ENCODE measurements at regions not wholly inside any gene's neighbourhood (a gene's known extent, or its start where the extent isn't known, plus 50 kb on each side); places are given as distances from the start of the nearest gene placed in this dataset.
A peak's percentile ranks its signal among the peaks of the same experiment; 100 is the strongest.
"Not testable (repeated sequence)": the region's sequence is repeated elsewhere in the genome, so short reads cannot be mapped to it uniquely, and the experiment has no call there.

DNA sequence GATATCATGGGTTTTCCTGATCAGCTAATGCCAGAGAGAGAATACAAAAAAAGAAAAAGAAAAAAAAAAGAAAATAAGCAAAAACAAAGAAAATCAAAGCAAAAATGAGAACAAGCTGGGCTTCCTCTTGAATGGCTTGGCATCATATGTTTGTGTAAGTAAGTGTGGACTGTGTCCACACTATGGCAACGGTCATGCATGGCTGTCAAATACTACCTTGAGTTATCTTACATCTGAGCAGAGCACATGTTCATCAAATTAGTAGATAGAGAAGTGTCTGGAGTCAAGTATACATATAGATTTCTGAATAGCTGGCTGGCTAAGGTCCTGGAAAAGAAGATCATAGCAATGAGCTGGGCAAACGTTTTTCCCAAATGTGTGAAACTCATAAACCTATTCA lies 470.2 kb downstream of the RPIA start:
- DNase-seq, result not testable (repeated sequence)

DNA sequence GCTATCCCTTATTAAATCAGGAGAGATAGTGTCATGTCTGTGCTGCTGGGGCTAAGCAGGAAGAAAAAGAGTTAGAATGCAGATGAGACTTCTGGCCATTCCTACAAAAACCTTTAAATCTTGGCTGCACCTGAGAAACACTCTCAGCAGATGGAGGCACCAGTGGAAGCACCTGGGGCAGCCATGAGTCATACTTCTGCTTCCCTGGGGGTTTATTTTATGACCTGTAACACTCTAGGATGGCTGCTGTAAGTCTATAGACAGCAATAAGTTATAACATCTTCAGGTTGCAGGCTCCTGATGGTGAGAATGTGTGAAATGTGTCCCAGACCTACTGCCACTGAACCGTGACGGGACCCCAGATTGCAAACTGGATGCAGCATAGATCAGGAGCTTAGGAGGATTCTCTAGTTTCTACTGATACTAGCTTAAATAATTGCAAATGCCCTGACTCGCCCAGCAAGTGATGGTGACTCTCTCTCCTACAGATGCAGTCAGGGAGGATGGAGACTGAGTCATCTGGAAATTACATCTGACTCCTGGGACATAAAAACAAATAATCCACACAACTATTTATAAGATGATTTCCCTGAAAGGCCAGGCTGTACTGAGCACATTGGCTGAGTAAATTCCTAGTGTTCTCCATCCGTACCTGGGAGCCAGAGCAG lies 479.2 kb downstream of the RPIA start:
- DNase-seq, result not testable (repeated sequence)

DNA sequence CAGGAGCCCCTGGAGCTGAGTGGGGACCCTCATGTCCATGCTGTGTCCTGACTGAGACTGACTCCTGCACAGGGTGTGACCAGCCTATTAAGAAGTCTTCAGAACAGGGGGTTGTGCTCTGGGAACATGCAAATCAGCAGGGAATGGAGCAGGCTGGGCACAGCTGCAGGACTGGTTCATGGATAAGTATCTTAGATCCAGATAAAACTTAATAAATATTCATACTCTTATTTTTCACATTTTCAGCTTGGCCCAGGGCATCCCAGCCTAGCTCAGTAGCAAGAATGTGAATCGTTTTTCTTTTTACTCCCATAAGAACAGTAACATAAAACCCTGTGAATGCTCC lies 479.7 kb downstream of the RPIA start:
- DNase-seq, result not testable (repeated sequence)

DNA sequence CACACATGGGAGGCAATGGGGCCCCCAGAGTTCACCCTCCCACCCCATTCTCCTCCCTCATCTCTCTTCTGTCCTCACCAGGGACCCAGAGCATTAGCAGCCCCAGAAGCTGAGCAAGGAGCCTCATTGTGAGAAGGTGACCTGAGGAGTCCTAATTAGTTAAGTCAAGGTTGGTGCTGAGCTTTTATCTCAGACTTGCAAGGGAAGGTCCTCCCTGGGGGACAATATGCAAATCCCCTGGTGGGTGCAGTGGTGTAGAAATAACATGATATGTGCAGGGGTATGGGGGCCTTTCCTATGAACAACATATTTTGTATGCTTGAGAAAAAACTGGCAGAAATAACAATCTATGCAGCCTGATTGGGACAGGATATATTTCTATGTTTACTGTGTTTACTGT lies 485.5 kb downstream of the RPIA start:
- not testable (repeated sequence) for DNase-seq

DNA sequence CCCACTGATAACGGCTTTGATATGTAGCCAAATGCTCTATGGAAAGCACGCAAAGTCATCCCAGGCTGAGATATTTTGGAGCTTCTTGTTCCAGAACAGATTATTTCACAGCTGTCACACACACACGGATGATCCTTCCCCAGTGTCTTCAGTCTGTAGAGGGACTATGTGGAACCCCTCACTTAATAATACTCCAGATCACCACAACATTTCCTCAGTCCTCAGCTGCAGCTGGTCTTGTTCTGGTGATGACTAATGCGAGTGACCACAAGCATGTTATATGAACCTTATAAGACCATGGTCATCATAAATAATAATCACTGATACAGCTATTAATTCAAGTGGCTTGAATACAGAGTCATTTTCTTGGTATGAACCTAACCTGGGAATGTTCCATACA lies 490.7 kb downstream of the RPIA start:
- not testable (repeated sequence) for DNase-seq

DNA sequence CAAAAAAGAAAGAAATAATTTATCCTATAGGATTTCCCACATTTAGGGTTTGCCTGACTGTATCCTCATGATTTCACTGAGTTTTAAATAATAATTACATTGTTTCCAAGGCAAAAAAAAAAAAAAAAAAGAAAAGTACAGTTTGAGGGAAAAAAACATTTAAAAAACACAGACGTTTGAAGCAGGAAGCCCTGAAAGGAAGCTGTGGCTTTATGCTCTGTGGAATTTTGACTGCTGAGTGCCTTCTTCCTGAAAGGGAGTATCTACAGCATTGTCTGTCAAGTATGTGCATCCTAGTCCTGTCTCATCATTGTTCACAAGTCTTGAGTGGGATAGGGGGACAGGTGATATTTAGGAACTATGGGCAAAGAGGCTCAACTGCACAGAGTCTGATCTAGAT lies 493.3 kb downstream of the RPIA start:
- not testable (repeated sequence) for DNase-seq

DNA sequence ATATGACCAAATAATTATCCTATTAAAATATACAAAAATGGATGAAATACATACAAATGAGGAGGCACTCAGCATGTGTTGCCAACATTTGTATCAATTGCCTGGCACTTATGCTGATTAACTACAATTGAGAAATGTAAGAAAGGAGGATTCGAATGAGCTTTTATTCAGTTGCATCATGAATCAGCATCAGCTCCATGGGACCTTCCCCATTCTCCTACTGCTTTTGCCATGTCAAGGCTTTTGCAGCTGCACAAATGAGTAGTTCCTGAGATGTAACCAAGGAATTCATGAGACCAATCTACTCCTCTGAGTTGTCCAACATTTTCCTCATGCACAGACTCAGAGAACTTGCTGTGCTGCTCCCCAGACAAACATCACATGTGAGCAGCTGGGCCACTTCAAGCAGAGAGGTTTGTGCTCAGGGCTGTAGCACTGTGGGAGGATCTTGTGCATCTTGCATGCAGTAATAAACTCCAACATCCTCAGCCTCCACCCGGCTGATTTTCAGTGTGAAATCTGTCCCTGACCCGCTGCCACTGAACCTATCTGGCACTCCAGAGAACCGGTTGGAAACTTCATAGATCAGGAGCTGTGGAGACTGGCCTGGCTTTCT lies 504.3 kb downstream of the RPIA start:
- not testable (repeated sequence) for DNase-seq

DNA sequence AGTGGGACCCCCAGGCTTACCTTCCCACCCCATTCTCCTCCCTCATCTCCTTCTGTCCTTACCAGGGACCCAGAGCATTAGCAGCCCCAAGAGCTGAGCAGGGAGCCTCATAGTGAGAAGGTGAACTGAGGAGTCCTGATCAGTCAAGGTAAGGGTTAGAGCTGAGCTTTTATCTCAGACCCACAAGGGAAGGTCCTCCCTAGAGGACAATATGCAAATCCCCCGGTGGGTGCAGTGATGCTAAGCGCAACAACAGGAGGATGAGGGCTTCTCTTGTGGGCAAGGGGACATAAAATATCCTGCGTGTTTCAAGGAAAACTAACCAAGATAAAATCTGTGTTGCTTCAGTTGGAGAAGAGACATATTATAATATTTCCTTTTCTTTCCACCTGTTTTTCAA lies 505.2 kb downstream of the RPIA start:
- DNase-seq, result not testable (repeated sequence)

DNA sequence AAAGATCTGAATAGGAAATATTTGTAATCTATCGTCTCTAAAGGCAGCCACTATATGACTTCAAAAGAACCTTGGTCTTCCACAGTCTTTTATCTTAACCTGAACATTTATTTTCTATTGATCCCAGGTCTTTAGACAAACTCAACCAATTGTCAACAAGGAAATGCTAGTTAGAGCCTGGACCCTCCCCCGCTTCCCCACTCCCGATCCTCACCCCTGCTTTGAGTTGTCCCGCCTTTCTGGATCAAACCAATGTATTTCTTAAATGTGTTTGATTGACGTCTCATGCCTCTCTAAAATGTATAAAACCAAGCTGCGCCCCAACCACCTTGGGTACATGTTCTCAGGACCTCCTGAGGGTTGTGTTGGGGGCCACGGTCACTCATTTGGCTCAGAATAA lies 506.6 kb downstream of the RPIA start:
- DNase-seq, result not testable (repeated sequence)

DNA sequence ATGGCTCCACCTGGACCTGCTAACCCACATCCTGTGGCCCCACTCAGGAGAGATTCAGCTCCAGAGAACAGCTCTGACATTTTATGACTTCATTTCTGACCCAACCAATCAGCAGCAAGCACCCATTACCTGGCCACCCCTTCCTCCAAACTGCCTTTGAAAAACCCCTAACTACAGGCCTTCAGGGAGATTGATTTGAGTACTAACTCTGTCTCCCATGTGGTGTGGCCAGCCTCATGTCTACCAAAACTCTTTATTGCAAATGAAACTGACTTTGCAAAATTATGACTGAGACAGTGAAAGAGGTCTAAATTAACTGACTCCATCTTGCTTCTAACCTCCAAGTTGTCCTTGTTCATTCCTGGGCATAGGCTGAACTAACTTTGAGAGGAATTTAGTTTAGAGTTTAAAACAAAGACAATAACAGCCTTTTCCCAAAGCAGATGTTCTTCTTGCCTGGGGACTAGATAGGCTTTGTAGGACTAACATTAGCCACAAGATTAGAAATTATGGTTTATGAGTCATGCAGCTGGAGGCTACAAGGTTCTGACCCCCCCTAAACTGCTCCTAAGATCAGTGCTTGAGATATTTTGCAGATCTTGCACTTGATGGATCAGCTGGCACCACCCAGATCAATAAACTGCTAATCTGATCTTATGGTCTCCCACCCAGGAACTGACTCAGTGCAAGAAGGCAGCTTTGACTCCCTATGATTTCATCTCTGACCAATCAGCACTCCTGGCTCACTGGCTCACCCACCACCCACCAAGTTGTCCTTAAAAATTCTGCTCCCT lies 508.2 kb downstream of the RPIA start:
- DNase-seq, result not testable (repeated sequence)

DNA sequence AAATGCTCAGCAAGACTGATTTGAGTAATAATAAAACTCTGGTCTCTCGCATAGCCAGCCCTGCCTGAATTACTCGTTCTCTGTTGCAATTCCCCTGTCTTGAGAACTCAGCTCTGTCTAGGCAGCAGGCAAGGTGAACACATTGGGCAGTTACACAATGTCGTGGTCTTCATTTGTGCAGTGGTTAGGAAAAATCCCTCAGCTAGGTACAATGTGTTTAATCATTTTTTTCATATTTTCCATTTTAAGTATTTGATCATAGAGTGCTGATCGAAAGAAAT lies 508.7 kb downstream of the RPIA start:
- not testable (repeated sequence) for DNase-seq

DNA sequence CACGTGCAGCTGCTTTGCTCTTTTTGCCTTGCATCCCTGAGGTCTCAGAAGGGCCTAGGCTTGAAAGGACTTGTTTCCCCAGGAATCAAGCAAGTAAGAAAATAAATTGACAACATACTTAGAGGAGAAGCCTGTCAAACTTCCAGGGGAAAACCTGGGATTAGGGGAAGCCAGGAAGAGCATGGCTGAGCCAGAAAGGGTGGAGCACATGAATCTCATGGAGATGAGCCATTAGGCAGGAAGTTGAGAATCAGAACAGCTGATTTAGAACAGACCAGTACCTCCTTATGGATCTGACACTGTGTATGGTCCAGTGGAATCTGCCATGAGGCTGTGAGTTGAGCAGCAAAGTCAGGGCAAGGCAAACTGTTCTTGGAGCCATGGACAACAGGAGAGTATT lies 511.0 kb downstream of the RPIA start:
- DNase-seq, result not testable (repeated sequence)

DNA sequence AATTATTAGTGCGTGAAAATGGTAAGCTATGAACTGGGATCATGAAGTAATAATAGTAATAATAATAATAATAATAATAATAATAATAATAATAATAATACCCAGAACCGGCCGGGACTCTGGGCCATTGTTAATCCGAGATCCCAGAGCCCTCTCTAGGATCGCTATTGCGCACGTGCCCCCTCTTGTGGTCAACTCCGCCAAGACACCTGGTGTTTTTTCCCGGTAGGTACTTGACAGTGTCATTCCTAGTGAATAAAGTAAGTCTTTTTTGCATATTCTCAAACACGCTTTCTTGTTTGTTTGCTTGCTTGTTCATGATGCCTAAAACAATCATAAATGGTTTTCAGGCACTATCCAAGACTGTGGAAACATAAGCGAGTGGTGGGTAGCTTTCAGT lies 513.7 kb downstream of the RPIA start:
- DNase-seq, result peak; percentile 18

DNA sequence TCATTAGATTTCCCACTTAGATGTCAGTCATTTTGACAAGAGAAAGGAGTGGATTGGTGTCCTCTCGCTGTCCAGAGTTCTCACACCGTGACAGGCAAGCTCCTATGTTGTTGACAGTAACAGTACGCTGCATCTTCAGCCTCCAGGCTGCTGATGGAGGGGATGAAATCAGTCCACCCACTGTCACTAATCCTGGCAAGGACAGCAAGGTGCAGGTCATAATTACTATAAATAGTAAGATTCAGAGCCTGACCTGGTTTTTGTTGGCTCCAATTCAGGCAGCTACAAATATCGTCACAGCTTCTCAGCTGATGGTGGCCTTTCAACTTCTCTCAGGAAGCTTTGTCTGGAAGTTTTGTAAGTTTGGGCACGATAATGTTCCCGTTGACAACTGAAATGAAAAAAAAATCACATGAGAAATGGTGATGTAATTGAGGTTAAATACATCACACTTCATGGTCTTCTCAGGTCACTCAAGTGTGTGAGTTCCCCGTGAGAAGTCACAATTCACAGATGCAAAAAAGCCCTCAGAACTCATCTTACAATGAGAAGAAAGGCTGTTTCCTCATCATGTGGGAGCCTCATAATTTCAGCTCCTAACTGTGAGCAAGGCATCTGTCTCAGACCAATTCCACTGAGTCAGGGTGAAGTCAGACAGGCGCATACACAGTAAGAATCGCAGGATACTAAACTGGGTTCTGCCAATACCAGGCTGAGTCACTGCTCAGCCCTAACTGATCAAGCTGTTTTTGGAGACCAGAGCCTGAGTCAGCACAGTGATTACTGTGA lies 516.9 kb downstream of the RPIA start:
- not testable (repeated sequence) for DNase-seq

DNA sequence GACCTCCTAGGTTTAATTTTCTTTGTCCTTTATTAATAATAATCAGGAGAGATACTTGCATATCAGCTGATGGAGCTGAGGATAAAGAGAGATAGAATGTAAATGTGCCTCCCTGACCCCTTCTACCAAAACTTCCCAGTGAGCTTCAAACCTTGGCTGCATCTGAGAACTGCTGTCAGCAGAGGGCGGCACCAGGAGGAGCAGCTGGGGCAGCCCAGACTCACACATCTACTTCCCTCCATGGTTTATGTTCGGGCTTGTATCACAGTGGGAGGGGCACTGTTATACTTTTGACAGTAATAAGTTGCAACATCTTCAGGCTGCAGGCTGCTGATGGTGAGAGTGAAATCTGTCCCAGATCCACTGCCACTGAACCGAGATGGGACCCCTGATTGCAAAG lies 521.7 kb downstream of the RPIA start:
- not testable (repeated sequence) for DNase-seq

DNA sequence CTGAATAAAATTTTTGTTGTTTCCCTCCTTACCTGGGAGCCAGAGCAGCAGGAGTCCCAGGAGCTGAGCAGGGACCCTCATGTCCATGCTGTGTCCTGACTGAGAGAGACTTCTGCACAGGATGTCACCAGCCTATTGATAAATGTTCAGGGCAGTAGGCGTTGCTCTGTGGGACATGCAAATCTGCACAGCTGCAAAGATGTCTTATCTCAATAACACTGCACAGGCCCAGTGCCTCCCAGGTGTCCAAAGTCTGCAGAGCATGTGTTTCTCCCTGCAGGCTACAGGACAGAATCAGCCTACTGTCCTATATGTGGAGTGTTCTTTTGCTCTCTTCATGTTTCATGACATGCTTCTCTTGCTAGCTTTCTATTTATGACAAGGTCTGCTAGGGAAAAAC lies 522.3 kb downstream of the RPIA start:
- not testable (repeated sequence) for DNase-seq

DNA sequence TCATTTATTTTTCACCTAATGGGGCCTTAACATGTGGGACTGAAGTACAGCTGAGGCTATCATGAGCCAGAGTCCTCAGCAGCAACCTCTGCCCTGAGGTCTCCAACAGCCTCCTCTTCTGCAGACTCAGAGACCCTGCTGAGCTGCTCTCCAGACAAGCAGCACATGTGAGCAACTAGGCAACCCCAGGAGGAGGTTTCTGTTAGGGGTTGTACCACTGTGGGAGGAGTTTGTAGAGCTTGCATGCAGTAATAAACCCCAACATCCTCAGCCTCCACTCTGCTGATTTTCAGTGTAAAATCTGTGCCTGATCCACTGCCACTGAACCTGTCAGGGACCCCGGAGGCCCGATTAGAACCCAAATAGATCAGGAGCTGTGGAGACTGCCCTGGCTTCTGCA lies 530.0 kb downstream of the RPIA start:
- not testable (repeated sequence) for DNase-seq

DNA sequence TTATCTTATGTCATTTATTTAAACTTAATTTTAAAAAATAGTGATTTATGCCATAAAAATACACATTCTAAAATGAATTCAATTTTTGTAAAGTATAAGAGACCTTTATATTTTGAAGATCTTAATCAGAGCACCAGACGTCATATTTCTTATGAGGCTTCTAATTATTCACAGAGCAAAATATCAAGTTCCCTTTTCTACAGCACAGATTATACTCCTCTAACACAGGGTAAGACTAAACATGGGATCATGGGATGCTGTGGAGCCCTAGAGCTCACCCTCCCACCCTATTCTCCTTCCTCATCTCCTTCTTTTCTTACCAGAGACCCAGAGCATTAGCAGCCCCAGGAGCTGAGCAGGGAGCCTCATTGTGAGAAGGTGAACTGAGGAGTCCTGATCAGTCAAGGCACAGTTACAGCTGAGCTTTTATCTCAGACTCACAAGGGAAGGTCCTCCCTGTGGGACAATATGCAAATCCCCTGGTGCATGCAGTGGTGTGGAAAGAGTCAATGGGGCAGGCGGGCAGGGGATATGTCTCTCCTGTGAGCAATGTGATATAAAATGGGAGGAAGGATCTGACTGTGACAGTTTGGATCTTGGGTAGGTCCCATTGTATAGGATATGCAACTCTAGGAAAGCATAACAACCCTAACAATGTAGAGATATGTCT lies 530.7 kb downstream of the RPIA start:
- DNase-seq, result not testable (repeated sequence)

DNA sequence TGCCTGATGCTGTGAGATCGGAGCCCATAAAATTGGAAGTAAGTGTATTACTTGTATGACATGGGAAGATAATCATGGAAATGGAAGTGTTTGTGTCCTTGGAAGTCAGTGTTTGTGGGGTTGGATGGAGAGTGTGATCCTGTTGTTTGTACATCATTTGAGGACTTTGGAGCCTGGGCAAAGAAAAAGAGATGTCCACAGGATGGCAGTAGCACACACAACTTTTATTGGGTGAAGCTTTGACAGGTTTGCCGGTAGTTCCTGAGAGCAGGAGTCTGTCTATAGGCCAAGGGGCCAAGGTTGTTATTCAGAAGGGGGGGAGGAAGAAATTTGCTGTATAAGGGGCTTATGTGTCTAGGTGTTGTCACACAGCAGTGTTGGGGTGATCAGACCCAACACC lies 533.3 kb downstream of the RPIA start:
- DNase-seq, result not testable (repeated sequence)

DNA sequence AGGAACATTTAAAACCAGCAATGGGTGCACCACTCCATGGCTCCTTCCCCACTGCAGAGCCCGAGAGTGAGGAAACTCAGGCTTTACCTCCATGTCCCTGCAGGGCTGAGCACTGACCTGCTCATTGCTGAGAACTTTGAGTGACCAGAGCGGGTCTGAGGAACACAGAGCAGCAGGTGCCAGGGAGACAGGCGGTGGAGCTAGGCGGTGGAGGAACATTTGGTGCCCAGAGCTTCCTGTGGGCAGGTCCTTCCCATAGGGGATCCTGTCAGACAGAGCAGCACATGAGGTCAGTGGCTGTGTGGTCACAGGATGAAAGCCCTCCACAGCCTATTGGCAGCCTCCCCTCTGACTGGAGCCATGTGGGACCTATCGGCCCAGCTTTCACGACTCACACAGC lies 538.5 kb downstream of the RPIA start:
- not testable (repeated sequence) for DNase-seq

DNA sequence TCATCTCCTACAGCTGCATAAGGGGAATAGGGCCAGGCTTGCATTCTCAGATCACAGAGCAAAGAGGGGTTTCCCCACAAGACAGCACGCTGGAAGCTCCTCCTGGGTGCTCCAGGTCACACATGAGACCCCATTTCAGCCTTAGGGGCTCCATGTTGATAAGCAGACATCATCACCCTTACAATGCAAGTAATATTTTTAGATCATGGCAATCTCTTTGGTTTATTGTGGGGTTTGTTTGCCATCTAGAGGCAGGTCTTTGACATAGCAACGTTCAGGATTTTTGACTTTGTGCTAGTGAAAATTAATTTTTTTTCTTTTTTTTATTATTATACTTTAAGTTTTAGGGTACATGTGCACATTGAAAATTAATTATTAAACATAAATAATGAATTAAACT lies 539.8 kb downstream of the RPIA start:
- DNase-seq, result not testable (repeated sequence)

DNA sequence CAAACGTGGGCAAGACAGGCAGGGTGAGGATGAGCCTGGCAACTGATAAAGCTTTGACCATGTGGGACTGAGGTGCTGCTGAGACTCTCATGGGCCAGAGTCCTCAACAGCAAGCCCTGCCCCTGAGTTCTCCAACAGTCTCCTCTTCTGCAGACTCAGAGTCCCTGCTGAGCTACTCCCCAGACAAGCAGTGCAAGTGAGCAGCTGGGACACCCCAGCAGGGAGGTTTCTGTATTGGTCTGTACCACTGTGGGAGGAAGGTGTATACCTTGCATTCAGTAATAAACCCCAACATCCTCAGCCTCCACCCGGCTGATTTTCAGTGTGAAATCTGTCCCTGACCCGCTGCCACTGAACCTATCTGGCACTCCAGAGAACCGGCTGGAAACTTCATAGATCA lies 542.5 kb downstream of the RPIA start:
- not testable (repeated sequence) for DNase-seq
